Neural cell (in vitro differentiated cells): ENCODE measurements at regions not wholly inside any gene's neighbourhood (a gene's known extent, or its start where the extent isn't known, plus 50 kb on each side); places are given as distances from the start of the nearest gene placed in this dataset.

Source experiments
- H2AFZ ChIP-seq: fragments of 200-600, 300-800 bp; sonication (generic), shearing (Covaris generic); 2 replicates; pipeline ENCODE4 v1.6.0; 2014; ENCODE audit warnings: low read depth, mild to moderate bottlenecking, antibody characterized with exemption, low read length, moderate library complexity
- H3F3A ChIP-seq: fragments of 200-600 bp; shearing (Covaris generic); 2 replicates; pipeline ENCODE4 v1.6.1; 2016; ENCODE audit warnings: mild to moderate bottlenecking, moderate library complexity, mixed read lengths, antibody characterized with exemption, low read length; ENCODE audit not compliant: insufficient read depth, poor library complexity, severe bottlenecking
- H3K27ac ChIP-seq: fragments of 200-600, 300-800 bp; sonication (generic), shearing (Covaris generic); 2 replicates; pipeline ENCODE4 v1.5.1; 2014; ENCODE audit warnings: mild to moderate bottlenecking, low read length, moderate library complexity
- H3K27me3 ChIP-seq: fragments of 300-800, 200-600 bp; sonication (generic), shearing (Covaris generic); 2 replicates; pipeline ENCODE4 v1.6.0; 2014; ENCODE audit warnings: mild to moderate bottlenecking, low read depth, low read length, moderate library complexity; ENCODE audit not compliant: insufficient read depth
- H3K36me3 ChIP-seq: fragments of 300-800, 200-600 bp; sonication (generic), shearing (Covaris generic); 2 replicates; pipeline ENCODE4 v1.5.1; 2014; ENCODE audit warnings: mild to moderate bottlenecking, antibody characterized with exemption, low read length, moderate library complexity; ENCODE audit not compliant: insufficient read depth
- H3K4me2 ChIP-seq: fragments of 300-800, 200-600 bp; sonication (generic), shearing (Covaris generic); 2 replicates; pipeline ENCODE4 v1.6.0; 2014; ENCODE audit warnings: mild to moderate bottlenecking, low read length
- H3K4me3 ChIP-seq: fragments of 300-800, 200-600 bp; sonication (generic), shearing (Covaris generic); 2 replicates; pipeline ENCODE4 v1.5.1; 2014; ENCODE audit warnings: mild to moderate bottlenecking, low read length, moderate library complexity
- H3K79me2 ChIP-seq: fragments of 200-600 bp; shearing (Covaris generic); replicated peaks from 2 replicates; pipeline ENCODE4 v1.6.0; 2014; ENCODE audit warnings: mild to moderate bottlenecking, low read length, moderate library complexity; ENCODE audit not compliant: insufficient read depth
- H3K9ac ChIP-seq: fragments of 300-800, 200-600 bp; sonication (generic), shearing (Covaris generic); 2 replicates; pipeline ENCODE4 v1.6.1; 2016; ENCODE audit warnings: mild to moderate bottlenecking, low read length, mixed read lengths
- H3K9me2 ChIP-seq: fragments of 200-600 bp; shearing (Covaris generic); 2 replicates; pipeline ENCODE4 v1.6.1; 2016; ENCODE audit warnings: mild to moderate bottlenecking, low read length, mixed read lengths; ENCODE audit not compliant: insufficient read depth
- H3K9me3 ChIP-seq: fragments of 200-600, 300-800 bp; sonication (generic), shearing (Covaris generic); 2 replicates; pipeline ENCODE4 v1.6.1; 2016; ENCODE audit warnings: mild to moderate bottlenecking, mixed run types, low read length, moderate library complexity, mixed read lengths
- H4K20me1 ChIP-seq: fragments of 200-600 bp; shearing (Covaris generic); 2 replicates; pipeline ENCODE4 v1.6.1; 2016; ENCODE audit warnings: mild to moderate bottlenecking, mixed run types; ENCODE audit not compliant: insufficient read depth
- EP300 ChIP-seq: fragments of 450-650 bp; conservative IDR thresholded peaks from 2 replicates; pipeline ENCODE4 v1.6.1; 2014; ENCODE audit warnings: antibody characterized with exemption, mild to moderate bottlenecking, moderate library complexity; ENCODE audit not compliant: poor library complexity, severe bottlenecking
- EZH2 ChIP-seq: fragments of 200-600, 300-800 bp; shearing (Covaris generic), sonication (generic); IDR thresholded peaks from 2 replicates; pipeline ENCODE4 v1.6.1; 2014; ENCODE audit warnings: antibody characterized with exemption, low read length, borderline replicate concordance, mild to moderate bottlenecking; ENCODE audit not compliant: insufficient read depth, poor library complexity, severe bottlenecking
- MXI1 ChIP-seq: fragments of 450-650 bp; conservative IDR thresholded peaks from 2 replicates; pipeline ENCODE4 v1.6.1; 2014; ENCODE audit warnings: antibody characterized with exemption, mild to moderate bottlenecking; ENCODE audit not compliant: poor library complexity, severe bottlenecking
- POLR2AphosphoS5 ChIP-seq: IDR thresholded peaks from 2 replicates; pipeline ENCODE4 v1.6.1; 2012
- RAD21 ChIP-seq: fragments of 450-650 bp; conservative IDR thresholded peaks from 2 replicates; pipeline ENCODE4 v1.6.1; 2014; ENCODE audit warnings: antibody characterized with exemption, mild to moderate bottlenecking, moderate library complexity
- REST ChIP-seq: IDR thresholded peaks from 2 replicates; pipeline ENCODE4 v1.6.1; 2012; ENCODE audit warnings: borderline replicate concordance
- SMC3 ChIP-seq: fragments of 450-650 bp; conservative IDR thresholded peaks from 2 replicates; pipeline ENCODE4 v1.6.1; 2014; ENCODE audit warnings: antibody characterized with exemption, mild to moderate bottlenecking, moderate library complexity; ENCODE audit not compliant: poor library complexity
- TAF1 ChIP-seq: IDR thresholded peaks from 2 replicates; pipeline ENCODE4 v1.6.1; 2012; ENCODE audit warnings: low read depth
- TF ChIP-seq, protein P1 (sequence below): fragments of 450-650 bp; IDR thresholded peaks from 2 replicates; pipeline ENCODE4 v1.5.1; 2014; ENCODE audit warnings: antibody characterized with exemption, mild to moderate bottlenecking, moderate library complexity; ENCODE audit not compliant: poor library complexity, severe bottlenecking

- H3K27me3 ChIP-seq, result no peaks in the 10 kb centered on the region
- H3K9ac ChIP-seq, result no peak overlapping the region
- no peaks in the 10 kb centered on the region for H4K20me1 ChIP-seq
- H3K27ac ChIP-seq, result no peak overlapping the region
- H3K36me3 ChIP-seq, result no peaks in the 10 kb centered on the region
- TF ChIP-seq MXI1 (no peak), EP300 (no peak), EZH2 (no peak), POLR2AphosphoS5 (no peak), SMC3 (no peak), REST (no peak), TAF1 (no peak), RAD21 (no peak)
- TF ChIP-seq, protein P1, sequence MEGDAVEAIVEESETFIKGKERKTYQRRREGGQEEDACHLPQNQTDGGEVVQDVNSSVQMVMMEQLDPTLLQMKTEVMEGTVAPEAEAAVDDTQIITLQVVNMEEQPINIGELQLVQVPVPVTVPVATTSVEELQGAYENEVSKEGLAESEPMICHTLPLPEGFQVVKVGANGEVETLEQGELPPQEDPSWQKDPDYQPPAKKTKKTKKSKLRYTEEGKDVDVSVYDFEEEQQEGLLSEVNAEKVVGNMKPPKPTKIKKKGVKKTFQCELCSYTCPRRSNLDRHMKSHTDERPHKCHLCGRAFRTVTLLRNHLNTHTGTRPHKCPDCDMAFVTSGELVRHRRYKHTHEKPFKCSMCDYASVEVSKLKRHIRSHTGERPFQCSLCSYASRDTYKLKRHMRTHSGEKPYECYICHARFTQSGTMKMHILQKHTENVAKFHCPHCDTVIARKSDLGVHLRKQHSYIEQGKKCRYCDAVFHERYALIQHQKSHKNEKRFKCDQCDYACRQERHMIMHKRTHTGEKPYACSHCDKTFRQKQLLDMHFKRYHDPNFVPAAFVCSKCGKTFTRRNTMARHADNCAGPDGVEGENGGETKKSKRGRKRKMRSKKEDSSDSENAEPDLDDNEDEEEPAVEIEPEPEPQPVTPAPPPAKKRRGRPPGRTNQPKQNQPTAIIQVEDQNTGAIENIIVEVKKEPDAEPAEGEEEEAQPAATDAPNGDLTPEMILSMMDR, result no peak
- H2AFZ ChIP-seq, result no peak overlapping the region
- no peaks in the 10 kb centered on the region for H3K79me2 ChIP-seq
- H3K9me2 ChIP-seq, result no peaks in the 10 kb centered on the region
- H3K4me2 ChIP-seq, result no peak overlapping the region
- no peaks in the 10 kb centered on the region for H3F3A ChIP-seq
- no peaks in the 10 kb centered on the region for H3K9me3 ChIP-seq
- H3K4me3 ChIP-seq, result no peak overlapping the region
Observed at GRCh38 chr11:109619498-109619897, 197.5 kb downstream of the C11orf87 start.

DNA sequence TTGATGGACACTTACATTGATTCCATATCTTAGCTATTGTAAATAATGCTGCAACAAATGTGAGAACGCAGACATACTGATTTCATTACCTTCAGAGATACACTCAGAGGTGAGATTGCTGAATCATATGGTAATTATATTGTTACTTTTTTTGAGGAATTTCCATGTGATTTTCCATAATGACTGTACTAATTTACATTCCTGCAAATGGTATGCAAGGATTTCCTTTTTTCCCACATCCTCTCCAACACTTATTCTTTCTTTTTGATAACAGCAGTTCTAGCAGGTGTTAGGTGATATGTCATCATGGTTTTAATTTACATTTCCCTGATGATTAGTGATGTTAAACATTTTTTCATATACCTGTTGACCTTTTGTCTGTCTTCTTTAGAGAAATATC, 207.7 kb downstream of the C11orf87 start:
- H4K20me1 ChIP-seq, result no peaks in the 10 kb centered on the region
- no peaks in the 10 kb centered on the region for H3F3A ChIP-seq
- no peaks in the 10 kb centered on the region for H3K9me3 ChIP-seq
- no peaks in the 10 kb centered on the region for H3K27me3 ChIP-seq
- no peak overlapping the region for H3K9ac ChIP-seq
- no peak overlapping the region for H3K4me2 ChIP-seq
- no peak overlapping the region for H3K27ac ChIP-seq
- TF ChIP-seq RAD21 (no peak), SMC3 (no peak), MXI1 (no peak), POLR2AphosphoS5 (no peak), REST (no peak), TAF1 (no peak), EZH2 (no peak), EP300 (no peak)
- TF ChIP-seq, protein P1, result no peak
- no peaks in the 10 kb centered on the region for H3K79me2 ChIP-seq
- no peak overlapping the region for H2AFZ ChIP-seq
- H3K36me3 ChIP-seq, result no peaks in the 10 kb centered on the region
- no peaks in the 10 kb centered on the region for H3K9me2 ChIP-seq
- no peak overlapping the region for H3K4me3 ChIP-seq
